ENCODE measurements at regions not wholly inside any gene's neighbourhood (a gene's known extent, or its start where the extent isn't known, plus 50 kb on each side); places are given as distances from the start of the nearest gene placed in this dataset.

GRCh38 chr2:195022508-195022830 is 634.6 kb upstream of the SLC39A10 start:
- no peaks in the 10 kb centered on the region for H3K27me3 ChIP-seq
- H3K36me3 ChIP-seq (replicated peaks; ENCODE audit: insufficient read depth, low read depth) = no peaks in the 10 kb centered on the region
- no peaks in the 10 kb centered on the region for H3K4me1 ChIP-seq (ENCODE audit: insufficient read depth)
- no peaks in the 10 kb centered on the region for H4K20me1 ChIP-seq (ENCODE audit: insufficient read depth, poor library complexity, severe bottlenecking)
- 67% methylated on average over 4 of the region's 4 CpGs for WGBS (ENCODE audit: low lambda C conversion rate, missing lambda C conversion rate)
- TF ChIP-seq EZH2 (IDR thresholded peaks at IDR 0.05; ENCODE audit: borderline replicate concordance) (no peak), EZH2phosphoT487 (IDR thresholded peaks at IDR 0.05; ENCODE audit: low read depth, severe bottlenecking, unreplicated experiment) (no peak)
- TF ChIP-seq, protein P1, sequence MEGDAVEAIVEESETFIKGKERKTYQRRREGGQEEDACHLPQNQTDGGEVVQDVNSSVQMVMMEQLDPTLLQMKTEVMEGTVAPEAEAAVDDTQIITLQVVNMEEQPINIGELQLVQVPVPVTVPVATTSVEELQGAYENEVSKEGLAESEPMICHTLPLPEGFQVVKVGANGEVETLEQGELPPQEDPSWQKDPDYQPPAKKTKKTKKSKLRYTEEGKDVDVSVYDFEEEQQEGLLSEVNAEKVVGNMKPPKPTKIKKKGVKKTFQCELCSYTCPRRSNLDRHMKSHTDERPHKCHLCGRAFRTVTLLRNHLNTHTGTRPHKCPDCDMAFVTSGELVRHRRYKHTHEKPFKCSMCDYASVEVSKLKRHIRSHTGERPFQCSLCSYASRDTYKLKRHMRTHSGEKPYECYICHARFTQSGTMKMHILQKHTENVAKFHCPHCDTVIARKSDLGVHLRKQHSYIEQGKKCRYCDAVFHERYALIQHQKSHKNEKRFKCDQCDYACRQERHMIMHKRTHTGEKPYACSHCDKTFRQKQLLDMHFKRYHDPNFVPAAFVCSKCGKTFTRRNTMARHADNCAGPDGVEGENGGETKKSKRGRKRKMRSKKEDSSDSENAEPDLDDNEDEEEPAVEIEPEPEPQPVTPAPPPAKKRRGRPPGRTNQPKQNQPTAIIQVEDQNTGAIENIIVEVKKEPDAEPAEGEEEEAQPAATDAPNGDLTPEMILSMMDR (IDR thresholded peaks at IDR 0.05; ENCODE audit: poor library complexity) = no peak
- DNase-seq (ENCODE audit: low spot score) = no peak
- H2AFZ ChIP-seq = no peak overlapping the region
- no peak overlapping the region for H3K4me3 ChIP-seq
- H3K4me2 ChIP-seq = peak overlapping the region; percentile 32
- no peaks in the 10 kb centered on the region for H3K9me2 ChIP-seq (replicated peaks; ENCODE audit: insufficient read depth)
- no peaks in the 10 kb centered on the region for H3K9me3 ChIP-seq (ENCODE audit: low read depth)
- no peaks in the 10 kb centered on the region for H3K79me2 ChIP-seq
- peak overlapping the region; percentile 36 for H3K27ac ChIP-seq

DNA sequence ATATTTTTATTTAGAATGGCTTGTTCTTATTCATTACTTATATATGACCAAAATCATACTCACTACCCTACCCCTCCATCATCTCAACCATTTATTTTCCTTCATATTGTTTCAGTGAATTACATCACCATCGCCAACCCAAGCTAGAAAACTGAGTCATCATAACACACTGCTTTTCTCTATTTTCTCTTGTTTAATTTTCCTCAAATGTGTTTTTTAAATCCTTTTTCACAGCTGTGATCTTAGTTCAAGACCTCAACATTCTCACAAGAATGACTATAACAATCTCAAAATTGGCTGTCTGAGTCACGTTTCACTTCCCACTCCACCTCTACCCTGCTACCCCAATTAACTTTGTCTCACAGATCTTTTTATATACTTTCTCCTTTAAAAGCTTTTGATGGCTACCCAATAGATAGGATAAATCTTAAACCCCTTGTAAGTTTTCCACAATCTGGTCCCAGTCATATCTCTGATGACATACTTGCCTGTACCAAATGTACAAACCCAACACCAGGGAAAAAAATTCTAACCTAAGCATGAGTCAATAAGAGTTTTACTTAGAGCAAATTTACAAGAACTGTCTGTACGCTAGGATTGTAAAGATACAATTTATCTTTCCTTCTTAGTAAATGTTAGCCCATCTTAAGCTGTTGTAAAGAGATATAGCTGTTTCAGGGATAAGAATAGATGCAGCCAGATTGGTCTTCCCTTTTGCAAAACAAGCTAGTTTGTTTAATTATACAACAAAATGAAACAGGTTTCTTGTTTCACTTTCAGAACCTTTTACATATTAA is 635.1 kb upstream of the SLC39A10 start:
- Histone ChIP-seq H3K27ac (peak overlapping the region; percentile 36), H3K4me1 (ENCODE audit: insufficient read depth) (no peaks in the 10 kb centered on the region), H3K79me2 (no peaks in the 10 kb centered on the region), H3K36me3 (replicated peaks; ENCODE audit: insufficient read depth, low read depth) (no peaks in the 10 kb centered on the region), H3K4me3 (no peak overlapping the region), H3K9me2 (replicated peaks; ENCODE audit: insufficient read depth) (no peaks in the 10 kb centered on the region), H3K9me3 (ENCODE audit: low read depth) (no peaks in the 10 kb centered on the region), H3K27me3 (no peaks in the 10 kb centered on the region), H4K20me1 (ENCODE audit: insufficient read depth, poor library complexity, severe bottlenecking) (no peaks in the 10 kb centered on the region), H3K4me2 (peak overlapping the region; percentile 32), H2AFZ (no peak overlapping the region)
- WGBS (ENCODE audit: low lambda C conversion rate, missing lambda C conversion rate) = 52% methylated on average over 3 of the region's 3 CpGs
- TF ChIP-seq EZH2 (IDR thresholded peaks at IDR 0.05; ENCODE audit: borderline replicate concordance) = no peak
- no peak for TF ChIP-seq EZH2phosphoT487 (IDR thresholded peaks at IDR 0.05; ENCODE audit: low read depth, severe bottlenecking, unreplicated experiment)
- TF ChIP-seq, protein P1 (IDR thresholded peaks at IDR 0.05; ENCODE audit: poor library complexity) = no peak
- DNase-seq (ENCODE audit: low spot score) = no peak

DNA sequence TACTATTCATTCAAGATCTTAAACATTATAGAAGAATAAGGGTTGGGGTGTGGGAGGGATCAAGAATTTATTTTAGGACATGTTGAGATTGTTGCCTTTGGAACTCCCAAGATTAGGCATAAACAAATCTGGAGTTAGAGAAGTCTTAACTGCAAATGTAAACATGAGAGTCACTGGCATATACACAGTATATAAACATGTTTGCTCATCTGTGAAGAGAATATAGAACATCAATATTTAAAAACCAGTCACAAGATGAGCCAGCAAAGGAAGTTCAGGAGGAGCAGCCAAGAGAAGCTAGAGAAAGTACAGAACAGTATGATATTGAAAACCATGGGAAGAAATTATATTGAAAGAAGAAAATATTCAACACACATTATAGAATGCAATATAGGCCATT is 638.6 kb upstream of the SLC39A10 start:
- TF ChIP-seq, protein P1 (IDR thresholded peaks at IDR 0.05; ENCODE audit: poor library complexity) = no peak
- no peak for TF ChIP-seq EZH2 (IDR thresholded peaks at IDR 0.05; ENCODE audit: borderline replicate concordance)
- Histone ChIP-seq H3K9me2 (replicated peaks; ENCODE audit: insufficient read depth) (no peaks in the 10 kb centered on the region), H3K27ac (no peak overlapping the region), H3K36me3 (replicated peaks; ENCODE audit: insufficient read depth, low read depth) (no peaks in the 10 kb centered on the region), H3K4me3 (no peak overlapping the region), H3K79me2 (no peaks in the 10 kb centered on the region), H3K27me3 (no peaks in the 10 kb centered on the region), H3K4me2 (no peak overlapping the region), H3K4me1 (ENCODE audit: insufficient read depth) (no peaks in the 10 kb centered on the region), H4K20me1 (ENCODE audit: insufficient read depth, poor library complexity, severe bottlenecking) (no peaks in the 10 kb centered on the region), H3K9me3 (ENCODE audit: low read depth) (no peaks in the 10 kb centered on the region), H2AFZ (no peak overlapping the region)
- DNase-seq (ENCODE audit: low spot score) = no peak

All from hepatocyte (in vitro differentiated cells).